ENCODE measurements at regions not wholly inside any gene's neighbourhood (a gene's known extent, or its start where the extent isn't known, plus 50 kb on each side); places are given as distances from the start of the nearest gene placed in this dataset.

GRCh38 chr22:25396615-25397200, 167.8 kb upstream of the GRK3 start:
- TF ChIP-seq ZNF114 (CRISPR knock-in tag; IDR thresholded peaks at IDR 0.05), result no peak
- TF ChIP-seq EZH2phosphoT487 (IDR thresholded peaks at IDR 0.05; ENCODE audit: unreplicated experiment), result no peak
- TF ChIP-seq CREB1 (CRISPR knock-in tag; IDR thresholded peaks at IDR 0.05; ENCODE audit: low read depth), result no peak
- TF ChIP-seq REST (IDR thresholded peaks at IDR 0.05; ENCODE audit: unreplicated experiment), result no peak
- no peak for TF ChIP-seq ZNF331 (CRISPR knock-in tag; IDR thresholded peaks at IDR 0.05; ENCODE audit: low read depth)
- no peak for TF ChIP-seq JUNB (IDR thresholded peaks at IDR 0.05; ENCODE audit: unreplicated experiment)
- TF ChIP-seq ZNF462 (CRISPR knock-in tag; IDR thresholded peaks at IDR 0.05), result no peak
- TF ChIP-seq ETS1 (IDR thresholded peaks at IDR 0.05), result no peak
- Histone ChIP-seq H3K27me3 (ENCODE audit: insufficient read depth) (no peaks in the 10 kb centered on the region), H3K36me3 (ENCODE audit: insufficient read depth) (no peaks in the 10 kb centered on the region), H3K4me1 (ENCODE audit: insufficient read depth) (no peaks in the 10 kb centered on the region), H3K4me2 (no peak overlapping the region), H2AFZ (no peak overlapping the region), H3K79me2 (replicated peaks; ENCODE audit: insufficient read depth) (peaks cover 90% of the 10 kb centered on the region), H3K27ac (ENCODE audit: low read depth) (no peak overlapping the region), H3K4me3 (no peak overlapping the region), H3K9me2 (ENCODE audit: insufficient read depth) (no peaks in the 10 kb centered on the region; the same call in 1 of the 2 replicates), H3F3A (replicated peaks; ENCODE audit: low read depth) (no peaks in the 10 kb centered on the region), H4K20me1 (replicated peaks; ENCODE audit: insufficient read depth) (peaks cover 35% of the 10 kb centered on the region)
- Mint-ChIP-seq H3K4me1 (peaks cover 12% of the 10 kb centered on the region), H3K36me3 (ENCODE audit: low read depth) (peaks cover 6% of the 10 kb centered on the region; the same call in 2 of the 3 replicates), H3K27me3 (ENCODE audit: insufficient read depth, low read depth, poor library complexity) (peaks cover 10% of the 10 kb centered on the region), H3K9me3 (no peaks in the 10 kb centered on the region), H3K4me3 (no peak overlapping the region), H3K27ac (no peak overlapping the region)
- ATAC-seq (no peak), DNase-seq (ENCODE audit: low spot score) (no peak)

Data from GM23338 (cell line).